OCI-LY1 (cell line): ENCODE measurements at regions not wholly inside any gene's neighbourhood (a gene's known extent, or its start where the extent isn't known, plus 50 kb on each side); places are given as distances from the start of the nearest gene placed in this dataset.

Experiments used
- H2AFZ ChIP-seq: fragments of 200-600 bp; sonication (generic), shearing (Covaris generic); 2 replicates; pipeline ENCODE4 v1.6.0; 2014; ENCODE audit warnings: antibody characterized with exemption, mild to moderate bottlenecking, low read length
- H3F3A ChIP-seq: fragments of 200-600 bp; sonication (generic), shearing (Covaris generic); 2 replicates; pipeline ENCODE4 v1.6.0; 2014; ENCODE audit warnings: mild to moderate bottlenecking, antibody characterized with exemption, low read length, moderate library complexity; ENCODE audit not compliant: insufficient read depth
- H3K27ac ChIP-seq: fragments of 200-600 bp; sonication (generic); 2 replicates; pipeline ENCODE4 v1.5.1; 2014; ENCODE audit warnings: low read length, mixed run types, mild to moderate bottlenecking, low read depth; ENCODE audit not compliant: poor library complexity, severe bottlenecking
- H3K27me3 ChIP-seq: fragments of 200-600 bp; sonication (generic); 2 replicates; pipeline ENCODE4 v1.6.0; 2014; ENCODE audit warnings: antibody characterized with exemption, mild to moderate bottlenecking, low read length, moderate library complexity; ENCODE audit not compliant: insufficient read depth
- H3K36me3 ChIP-seq: fragments of 200-600 bp; sonication (generic); 2 replicates; pipeline ENCODE4 v1.6.1; 2014; ENCODE audit warnings: mild to moderate bottlenecking, antibody characterized with exemption, low read length, moderate library complexity, mixed read lengths; ENCODE audit not compliant: insufficient read depth
- H3K4me1 ChIP-seq: fragments of 200-600 bp; sonication (generic); 2 replicates; pipeline ENCODE4 v1.5.1; 2014; ENCODE audit warnings: mild to moderate bottlenecking, low read length, moderate library complexity; ENCODE audit not compliant: insufficient read depth, severe bottlenecking
- H3K4me2 ChIP-seq: fragments of 200-600 bp; sonication (generic), shearing (Covaris generic); 2 replicates; pipeline ENCODE4 v1.6.1; 2014; ENCODE audit warnings: low read length
- H3K4me3 ChIP-seq: fragments of 200-600 bp; sonication (generic); 2 replicates; pipeline ENCODE4 v1.5.1; 2014; ENCODE audit warnings: low read length, low read depth, mild to moderate bottlenecking, mixed read lengths; ENCODE audit not compliant: poor library complexity, severe bottlenecking
- H3K79me2 ChIP-seq: fragments of 200-600 bp; shearing (Covaris generic); 2 replicates; pipeline ENCODE4 v1.6.1; 2016; ENCODE audit warnings: mixed run types, low read length, mixed read lengths; ENCODE audit not compliant: insufficient read depth
- H3K9ac ChIP-seq: fragments of 200-600 bp; sonication (generic), shearing (Covaris generic); 2 replicates; pipeline ENCODE4 v1.6.1; 2014; ENCODE audit warnings: mild to moderate bottlenecking, low read length, mixed read lengths
- H3K9me2 ChIP-seq: fragments of 200-600 bp; sonication (generic), shearing (Covaris generic); 2 replicates; pipeline ENCODE4 v1.6.1; 2014; ENCODE audit warnings: low read depth, mild to moderate bottlenecking, low read length, mixed read lengths
- H3K9me3 ChIP-seq: fragments of 200-600 bp; shearing (Covaris generic); 2 replicates; pipeline ENCODE4 v1.6.1; 2014; ENCODE audit warnings: low read length, mixed read lengths
- H4K20me1 ChIP-seq: fragments of 200-600 bp; sonication (generic), shearing (Covaris generic); 2 replicates; pipeline ENCODE4 v1.6.0; 2016; ENCODE audit warnings: mild to moderate bottlenecking, low read length; ENCODE audit not compliant: insufficient read depth
- CTCF ChIP-seq: fragments of 200-600 bp; sonication (generic), shearing (Covaris generic); IDR thresholded peaks from 2 replicates; pipeline ENCODE4 v1.5.1; 2017; ENCODE audit warnings: mild to moderate bottlenecking, antibody characterized with exemption, low read length, moderate library complexity, mixed read lengths
- EZH2 ChIP-seq: fragments of 200-600 bp; sonication (generic), shearing (Covaris generic); IDR thresholded peaks from 2 replicates; pipeline ENCODE4 v1.8.0; 2017; ENCODE audit warnings: borderline replicate concordance, mixed run types, mild to moderate bottlenecking, antibody characterized with exemption, low read length, moderate library complexity, mixed read lengths

GRCh38 chr7:23925088-23925487 is 215.1 kb downstream of the STK31 start:
- Histone ChIP-seq H3K9me2 (no peaks in the 10 kb centered on the region), H3K27me3 (no peaks in the 10 kb centered on the region), H3K27ac (no peak overlapping the region), H3K79me2 (no peaks in the 10 kb centered on the region), H3K4me2 (no peak overlapping the region), H3K36me3 (no peaks in the 10 kb centered on the region), H3F3A (no peaks in the 10 kb centered on the region), H4K20me1 (no peaks in the 10 kb centered on the region), H3K9ac (no peak overlapping the region), H3K9me3 (no peaks in the 10 kb centered on the region), H3K4me3 (no peak overlapping the region), H2AFZ (no peak overlapping the region), H3K4me1 (no peaks in the 10 kb centered on the region)
- TF ChIP-seq CTCF = no peak
- no peak for TF ChIP-seq EZH2

- Histone ChIP-seq H3K27me3 (no peaks in the 10 kb centered on the region), H3K9ac (no peak overlapping the region), H3K4me2 (no peak overlapping the region), H3K36me3 (no peaks in the 10 kb centered on the region), H2AFZ (no peak overlapping the region), H3K9me3 (no peaks in the 10 kb centered on the region), H3K9me2 (no peaks in the 10 kb centered on the region), H4K20me1 (no peaks in the 10 kb centered on the region), H3K79me2 (no peaks in the 10 kb centered on the region), H3K4me1 (no peaks in the 10 kb centered on the region), H3F3A (no peaks in the 10 kb centered on the region), H3K27ac (no peak overlapping the region), H3K4me3 (no peak overlapping the region)
- TF ChIP-seq EZH2 (no peak), CTCF (no peak)
Measured at GRCh38 chr7:23927709-23928417, 217.8 kb downstream of the STK31 start.

GRCh38 chr7:23928418-23928775 is 218.4 kb downstream of the STK31 start:
- Histone ChIP-seq H3K36me3 (no peaks in the 10 kb centered on the region), H2AFZ (no peak overlapping the region), H3K4me2 (no peak overlapping the region), H3F3A (no peaks in the 10 kb centered on the region), H3K4me3 (no peak overlapping the region), H4K20me1 (no peaks in the 10 kb centered on the region), H3K9me3 (no peaks in the 10 kb centered on the region), H3K27me3 (no peaks in the 10 kb centered on the region), H3K9me2 (no peaks in the 10 kb centered on the region), H3K27ac (no peak overlapping the region), H3K79me2 (no peaks in the 10 kb centered on the region), H3K9ac (no peak overlapping the region), H3K4me1 (no peaks in the 10 kb centered on the region)
- no peak for TF ChIP-seq CTCF
- no peak for TF ChIP-seq EZH2
